ENCODE measurements at regions not wholly inside any gene's neighbourhood (a gene's known extent, or its start where the extent isn't known, plus 50 kb on each side); places are given as distances from the start of the nearest gene placed in this dataset.

DNA sequence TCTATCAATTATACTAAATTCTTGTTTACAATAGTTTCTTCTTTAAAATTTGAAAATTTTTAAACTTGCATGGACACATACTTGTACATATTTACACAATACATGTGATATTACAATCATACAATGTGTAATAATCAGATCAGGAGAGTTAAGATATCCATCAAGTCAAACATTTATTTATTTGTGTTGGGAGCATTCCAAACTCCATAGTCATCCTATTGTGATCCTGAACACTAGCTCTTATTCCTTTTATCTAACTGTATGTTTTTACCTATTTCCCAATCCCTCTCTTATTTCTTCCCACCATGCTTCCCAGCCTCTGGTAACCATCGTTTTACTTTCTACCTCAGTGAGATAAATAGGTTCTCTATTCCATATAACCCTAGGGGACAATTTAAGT lies 1219.2 kb downstream of the ZPLD1 start:
- no peak for TF ChIP-seq POLR2A (IDR thresholded peaks at IDR 0.05; ENCODE audit: extremely low read depth, insufficient read length)
- no peak for TF ChIP-seq CTCF (IDR thresholded peaks at IDR 0.05; ENCODE audit: low read depth, low read length)
- TF ChIP-seq, protein P1, sequence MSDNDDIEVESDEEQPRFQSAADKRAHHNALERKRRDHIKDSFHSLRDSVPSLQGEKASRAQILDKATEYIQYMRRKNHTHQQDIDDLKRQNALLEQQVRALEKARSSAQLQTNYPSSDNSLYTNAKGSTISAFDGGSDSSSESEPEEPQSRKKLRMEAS (IDR thresholded peaks at IDR 0.05; ENCODE audit: low read depth, low read length) = no peak

All from NB4 (cell line).